CD4-positive, alpha-beta T cell treated with Interleukin-15 for 1 hour (primary cell): ENCODE measurements at regions not wholly inside any gene's neighbourhood (a gene's known extent, or its start where the extent isn't known, plus 50 kb on each side); places are given as distances from the start of the nearest gene placed in this dataset.

Experiments used
- DNase-seq: peaks from one replicate; pipeline ENCODE4 v3.0.0-alpha.2; 2020

DNA sequence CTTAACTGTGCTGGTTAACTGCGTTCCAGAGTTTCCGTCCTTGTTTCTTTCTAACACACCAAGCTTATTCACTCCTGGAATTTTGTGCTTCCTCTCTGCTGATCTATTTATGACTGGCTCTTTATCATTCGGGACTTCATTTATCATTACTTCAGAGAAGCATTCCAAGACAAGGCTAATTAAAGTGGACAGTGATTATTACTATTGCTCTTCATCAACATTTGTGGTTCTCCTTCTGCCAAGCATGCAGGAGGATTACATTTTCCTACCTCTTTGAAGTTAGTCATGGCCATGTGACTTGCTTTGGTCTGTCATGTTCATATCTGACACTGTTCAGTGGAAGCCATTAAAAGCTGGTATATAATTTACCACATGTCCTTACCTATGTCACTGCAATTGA lies 172.4 kb upstream of the AGR3 start:
- no peak for DNase-seq

DNA sequence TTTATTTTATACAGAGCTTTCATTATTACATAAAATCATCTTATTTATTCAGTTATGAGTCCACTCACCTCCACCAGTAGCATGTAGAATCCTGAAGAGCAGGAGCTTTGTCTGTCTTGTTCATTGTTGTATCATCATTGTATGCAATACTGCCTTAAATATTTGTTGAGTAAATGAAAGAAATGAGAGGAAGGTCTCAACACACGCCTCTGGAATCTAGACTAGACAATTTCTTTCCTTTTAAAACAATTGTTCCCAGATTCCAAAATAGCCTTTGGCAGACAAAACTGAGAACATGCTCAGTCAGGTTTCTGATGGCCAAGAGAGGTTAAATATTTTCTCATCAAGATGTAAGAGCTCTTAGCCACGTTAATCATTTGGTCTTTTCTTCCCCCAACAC lies 173.1 kb upstream of the AGR3 start:
- no peak for DNase-seq

DNA sequence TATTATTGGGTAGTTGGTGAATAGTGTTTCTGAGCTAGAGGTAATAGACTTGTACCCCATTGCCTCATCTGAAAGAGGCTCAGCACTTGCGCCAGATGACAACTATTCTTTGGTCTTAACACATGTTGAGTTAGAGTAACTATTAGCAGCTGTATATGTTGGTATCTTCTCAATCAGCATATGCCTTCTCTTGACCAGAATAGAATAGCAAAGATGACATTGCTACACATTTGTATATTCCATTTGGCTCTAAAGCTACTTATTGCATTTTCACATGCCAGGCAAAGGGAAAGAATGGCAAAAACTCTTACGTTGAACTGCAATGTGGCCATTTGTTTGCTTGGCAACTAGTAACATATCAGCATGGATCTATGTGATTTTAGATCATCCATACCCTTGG lies 173.8 kb upstream of the AGR3 start:
- no peak for DNase-seq

GRCh38 chr7:17056491-17057142 lies 174.8 kb upstream of the AGR3 start:
- DNase-seq: no peak

GRCh38 chr7:17057143-17057509 lies 175.3 kb upstream of the AGR3 start:
- DNase-seq: no peak

- no peak for DNase-seq
These were observed 176.8 kb upstream of the AGR3 start for GRCh38 chr7:17058568-17058967.

DNA sequence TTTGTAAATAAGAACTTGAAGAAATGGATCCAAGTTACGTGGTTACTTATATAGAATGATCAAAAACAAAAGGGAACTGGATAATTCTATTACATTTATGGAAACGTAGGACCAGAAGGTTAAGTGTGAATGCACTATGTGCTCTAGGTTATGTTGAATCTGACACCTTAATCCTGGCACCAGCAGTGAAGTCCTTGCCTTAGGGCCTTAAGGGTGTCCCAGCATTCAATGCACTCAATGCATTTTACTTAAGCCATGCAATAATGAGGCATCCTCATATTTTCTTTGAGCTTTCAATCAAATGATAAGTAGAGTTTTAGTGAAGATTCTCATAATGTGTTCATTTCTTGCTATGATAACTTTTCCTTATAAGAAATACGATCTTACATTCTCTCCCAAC lies 178.3 kb upstream of the AGR3 start:
- no peak for DNase-seq

DNA sequence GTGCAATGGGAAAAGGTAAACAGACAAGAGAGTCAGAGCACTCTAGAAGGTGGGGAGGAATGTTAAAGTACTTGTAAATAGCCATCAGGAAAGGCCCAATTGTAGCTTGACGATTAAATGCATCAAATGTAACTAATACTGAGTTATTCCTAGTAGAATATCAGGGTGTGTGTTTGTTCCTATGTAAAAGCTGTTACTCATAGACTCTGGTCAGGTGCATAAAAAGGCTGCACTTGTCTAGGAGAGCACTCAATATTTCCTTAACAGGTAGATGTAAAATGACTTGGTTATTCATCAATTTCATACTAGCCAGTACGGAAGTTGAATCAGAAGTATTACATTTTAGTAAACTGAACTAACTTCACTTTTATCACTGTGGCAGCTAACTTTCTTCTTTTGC lies 179.7 kb upstream of the AGR3 start:
- no peak for DNase-seq

DNA sequence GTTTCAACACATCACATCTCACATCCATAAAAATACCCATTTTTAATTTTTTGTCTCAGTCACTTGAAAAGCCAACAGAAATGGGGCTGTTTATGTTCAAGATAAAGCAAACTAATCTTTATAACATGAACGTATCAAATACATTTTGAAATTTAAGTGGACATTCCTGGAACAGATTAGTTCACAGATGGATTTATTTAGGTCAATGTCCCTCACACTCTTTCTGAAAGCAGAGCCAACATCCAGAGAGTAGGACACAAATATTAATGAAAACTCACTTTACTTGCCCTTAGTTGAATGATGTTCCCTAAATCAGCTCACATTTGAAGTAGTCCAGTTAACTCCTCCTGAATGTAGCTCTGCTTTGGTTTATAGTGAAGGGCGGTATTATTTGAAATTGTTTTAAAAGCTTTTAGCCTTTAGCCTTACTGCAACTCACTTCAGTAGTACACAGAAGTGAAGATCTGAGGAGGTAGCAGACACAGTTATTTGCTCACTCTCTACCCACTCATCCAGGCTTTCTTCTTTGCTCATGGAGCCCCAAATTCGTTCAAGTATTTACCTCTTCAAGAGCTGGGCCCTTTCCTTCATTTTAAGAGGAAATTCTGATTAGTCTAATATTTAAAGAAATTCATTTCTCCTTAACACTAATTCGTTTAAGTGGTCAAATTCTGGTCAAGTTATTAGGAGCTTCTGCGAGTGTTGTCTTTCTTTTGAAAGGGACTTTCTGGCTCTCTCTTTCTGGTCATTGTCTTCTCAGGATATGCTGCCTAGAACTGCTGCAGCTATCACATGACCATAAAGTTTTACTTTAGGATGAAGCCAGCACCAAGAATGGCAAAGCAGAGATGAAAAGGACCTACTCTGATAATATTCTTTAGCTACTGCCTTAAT lies 180.6 kb upstream of the AGR3 start:
- no peak for DNase-seq

DNA sequence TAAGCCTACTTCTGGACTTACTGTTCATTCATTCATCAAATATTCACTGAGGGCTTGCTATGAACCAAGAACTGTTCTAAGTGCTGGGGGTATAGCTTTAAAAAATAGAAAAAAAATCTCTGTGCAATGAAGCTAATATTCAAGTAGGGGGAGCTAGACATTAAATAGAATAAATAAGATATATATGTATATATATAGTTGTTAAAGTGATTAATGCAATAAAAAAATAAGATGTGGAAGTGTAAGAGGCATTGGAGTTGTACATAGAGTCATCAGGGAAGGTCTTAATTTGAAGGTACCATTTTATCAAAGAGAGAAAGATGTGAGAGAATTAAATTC lies 181.2 kb upstream of the AGR3 start:
- no peak for DNase-seq

DNA sequence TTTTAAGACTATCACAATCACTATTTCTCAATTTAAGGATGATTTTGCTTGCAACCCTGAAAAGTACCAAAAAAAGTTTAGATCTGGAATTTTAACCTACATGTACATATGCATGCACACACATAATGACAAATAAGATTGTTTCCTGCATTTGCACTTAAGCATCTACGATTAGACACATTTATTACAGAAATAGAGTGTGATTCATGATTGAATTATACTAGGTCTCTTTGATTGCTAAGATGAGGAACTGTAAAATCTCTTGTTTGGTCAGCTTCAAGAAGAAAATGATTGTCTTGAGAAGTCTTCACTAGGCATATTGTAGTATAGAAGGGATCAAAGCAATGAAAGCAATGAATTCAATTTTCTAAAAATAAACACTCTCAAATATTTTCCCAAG lies 185.9 kb upstream of the AGR3 start:
- no peak for DNase-seq

- DNase-seq: peak; percentile 16
These were observed 187.4 kb upstream of the AGR3 start for GRCh38 chr7:17069146-17069545.

GRCh38 chr7:17070231-17070708 lies 188.5 kb upstream of the AGR3 start:
- DNase-seq: no peak

GRCh38 chr7:17071866-17072265 lies 190.1 kb upstream of the AGR3 start:
- no peak for DNase-seq

DNA sequence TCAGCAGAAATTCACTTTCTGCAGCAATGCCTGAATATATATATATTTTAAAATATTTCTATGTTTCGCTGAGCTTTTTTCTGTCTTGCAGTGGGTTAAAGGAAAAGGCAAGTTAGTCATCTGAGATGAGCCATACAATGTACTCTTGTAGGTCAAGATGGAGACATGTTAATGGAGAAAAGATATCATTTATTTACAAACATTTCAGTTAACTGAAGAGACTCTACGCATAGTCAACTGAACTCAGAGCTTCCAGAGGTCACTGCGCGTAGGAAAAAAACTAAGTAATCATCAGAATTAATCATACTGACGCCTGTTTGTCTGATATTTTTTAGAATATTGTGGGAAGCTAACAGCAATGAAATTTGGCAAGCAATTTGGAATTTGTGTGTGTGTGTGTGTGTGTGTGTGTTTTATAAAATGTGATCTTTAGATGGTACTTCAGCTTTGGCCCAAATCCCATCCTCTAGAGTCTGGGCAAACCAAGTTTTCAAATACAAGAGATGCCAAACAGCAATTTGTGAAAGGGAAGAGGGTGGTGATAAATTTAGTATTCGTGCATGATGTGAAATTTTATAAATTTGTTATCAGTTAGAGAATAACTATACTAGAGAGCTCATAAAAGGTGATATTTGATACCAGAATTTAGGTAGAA lies 193.9 kb upstream of the AGR3 start:
- no peak for DNase-seq

DNA sequence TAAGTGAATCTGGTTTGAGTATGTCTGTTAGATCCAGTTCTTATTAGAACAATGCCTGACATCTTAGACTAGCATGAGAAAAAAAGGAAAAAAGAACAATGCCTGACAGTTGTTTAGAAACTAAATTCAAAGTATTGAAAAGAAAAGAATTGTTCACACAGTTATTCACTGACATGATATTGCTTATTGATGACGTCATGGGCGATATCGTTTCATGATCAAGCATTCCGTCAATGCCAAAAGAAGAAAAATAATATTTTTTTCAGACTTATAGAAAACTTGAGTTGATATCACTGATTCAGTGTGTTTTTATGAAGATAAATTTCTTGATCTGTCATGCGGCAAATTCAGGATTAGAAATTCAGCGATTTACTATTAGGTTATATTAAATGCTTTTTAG lies 196.5 kb upstream of the AGR3 start:
- no peak for DNase-seq

GRCh38 chr7:17083392-17084165 lies 201.8 kb upstream of the AGR3 start:
- no peak for DNase-seq

GRCh38 chr7:17084166-17084475 lies 202.3 kb upstream of the AGR3 start:
- no peak for DNase-seq

DNA sequence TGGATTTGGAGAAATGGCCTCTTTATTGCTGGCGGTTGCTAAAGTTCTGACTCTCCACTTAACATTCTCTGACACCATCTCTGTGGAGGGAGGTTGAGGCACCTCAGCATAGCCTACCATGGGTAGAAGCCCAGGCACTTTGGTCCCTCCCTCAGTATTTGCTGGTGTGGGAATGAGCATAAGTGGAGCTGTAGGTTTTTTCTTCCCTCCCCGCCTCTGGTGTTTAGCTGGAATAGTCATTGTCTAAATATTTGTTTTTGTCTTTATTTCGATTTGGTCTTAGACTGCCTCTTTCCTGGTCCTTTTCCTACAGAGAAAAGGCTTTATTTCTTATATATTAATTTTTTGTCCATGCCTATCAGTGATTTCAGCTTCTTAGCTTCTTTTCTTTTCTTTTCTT lies 203.4 kb upstream of the AGR3 start:
- no peak for DNase-seq

GRCh38 chr7:17086403-17086802 lies 204.6 kb upstream of the AGR3 start:
- no peak for DNase-seq

DNA sequence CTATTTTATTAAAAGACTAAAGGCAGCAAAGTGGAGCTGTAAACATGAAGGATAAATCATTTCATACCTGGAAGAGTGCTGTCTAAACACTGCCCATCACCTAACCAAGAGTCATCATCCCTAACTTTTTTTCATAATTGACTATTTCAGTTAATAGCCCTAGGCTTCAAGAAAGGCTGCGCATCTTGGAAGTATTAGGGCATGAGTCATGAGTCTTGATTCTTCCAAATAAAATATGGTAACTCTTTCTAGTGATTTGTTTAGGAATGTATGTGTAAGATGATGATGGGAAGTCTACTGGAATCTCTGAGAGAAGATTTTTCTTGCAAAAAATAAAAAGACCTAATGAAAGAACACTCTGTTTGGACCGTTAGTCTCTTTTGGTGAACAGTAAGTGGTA lies 207.7 kb upstream of the AHR start:
- no peak for DNase-seq

DNA sequence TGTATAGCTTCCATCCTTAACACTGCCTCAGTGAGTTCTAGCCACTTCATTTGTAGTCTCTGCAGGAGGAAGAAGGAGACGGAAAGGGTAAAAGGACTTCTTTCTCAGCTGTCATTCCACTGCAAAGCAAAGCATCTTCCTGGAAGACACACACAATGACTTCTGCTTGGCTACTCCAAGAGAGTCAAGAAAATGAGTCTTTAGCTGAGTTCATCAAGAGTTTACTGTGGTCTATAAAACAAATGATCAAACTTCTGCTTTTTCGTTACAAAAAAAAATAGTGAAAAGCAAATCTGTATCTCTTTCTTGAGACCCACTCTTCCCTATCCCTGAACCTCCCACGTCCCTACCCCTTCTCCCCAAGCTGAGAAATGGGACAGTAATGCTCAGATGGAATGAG lies 205.0 kb upstream of the AHR start:
- DNase-seq: no peak

DNA sequence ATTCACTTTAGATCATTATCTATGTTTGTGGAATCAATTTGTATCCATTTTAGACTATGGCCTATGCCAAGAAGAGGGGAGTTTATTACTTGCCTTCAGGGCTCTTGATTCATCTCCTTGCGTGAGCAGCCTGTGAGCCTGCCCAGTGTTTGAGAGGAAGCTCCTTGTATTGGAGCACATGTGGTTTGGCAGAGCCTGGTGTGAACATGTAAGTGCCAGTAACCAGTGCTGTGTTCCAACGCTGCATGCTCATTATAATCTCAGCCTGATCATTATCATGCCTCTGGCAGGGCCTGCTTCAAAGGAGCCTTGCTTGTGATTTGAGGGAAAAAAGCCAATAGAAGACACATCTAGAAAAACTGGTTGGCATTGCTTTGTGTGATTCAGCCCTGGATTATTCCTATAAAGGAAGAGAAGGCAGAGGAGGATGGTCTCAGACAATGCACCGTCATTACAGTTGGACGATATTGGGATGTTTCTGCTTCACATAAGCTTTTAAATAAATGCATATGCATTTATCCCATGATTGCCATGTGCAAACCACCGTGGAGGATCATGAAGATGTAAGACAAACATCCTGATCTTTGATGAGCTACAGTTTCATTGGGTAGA lies 203.4 kb upstream of the AHR start:
- DNase-seq: no peak
